Gastrocnemius medialis (tissue), 4 donors: ENCODE measurements at regions not wholly inside any gene's neighbourhood (a gene's known extent, or its start where the extent isn't known, plus 50 kb on each side); places are given as distances from the start of the nearest gene placed in this dataset.
"Not testable (repeated sequence)": the region's sequence is repeated elsewhere in the genome, so short reads cannot be mapped to it uniquely, and the experiment has no call there.

Experiments used
- CTCF ChIP-seq, 5 experiments: fragments of 450-650 bp in 3 of 5; fragments of 200-600 bp in 2 of 5; sonication (generic) in 2 of 5; IDR thresholded peaks in 4 of 5; conservative IDR thresholded peaks in 1 of 5; 1 replicate in 4 of 5; 2 replicates in 1 of 5; pipeline ENCODE4 v1.5.1; 2016 to 2019; ENCODE audit warnings: antibody characterized with exemption in 5 of 5, mild to moderate bottlenecking in 3 of 5, moderate library complexity in 3 of 5
- POLR2A ChIP-seq, 2 donors: fragments of 450-650 bp; IDR thresholded peaks; one replicate each; pipeline ENCODE4 v1.6.1; 2017; ENCODE audit warnings: antibody characterized with exemption in 2 of 2, mild to moderate bottlenecking in 2 of 2, moderate library complexity in 2 of 2

GRCh38 chr16:21520134-21521047 is 79.0 kb upstream of the METTL9 start:
- not testable (repeated sequence) for TF ChIP-seq CTCF (IDR thresholded peaks at IDR 0.05 in 4 of 5, conservative IDR thresholded peaks at IDR 0.05 in 1 of 5)
- TF ChIP-seq POLR2A (IDR thresholded peaks at IDR 0.05) = peak; percentile 97 to 98
